Endothelial cell (in vitro differentiated cells): ENCODE measurements at regions not wholly inside any gene's neighbourhood (a gene's known extent, or its start where the extent isn't known, plus 50 kb on each side); places are given as distances from the start of the nearest gene placed in this dataset.

Experiments
- DNase-seq: peaks from one replicate; pipeline ENCODE4 v3.0.0; 2021; ENCODE audit warnings: low spot score
- H3K27ac Mint-ChIP-seq: one replicate; pipeline ENCODE4 v1.8.0; 2021; ENCODE audit warnings: mixed read lengths, inconsistent platforms; ENCODE audit not compliant: unreplicated experiment
- H3K27me3 Mint-ChIP-seq: one replicate; pipeline ENCODE4 v1.8.0; 2021; ENCODE audit warnings: mild to moderate bottlenecking, moderate library complexity, mixed read lengths, inconsistent platforms; ENCODE audit not compliant: unreplicated experiment
- H3K36me3 Mint-ChIP-seq: one replicate; pipeline ENCODE4 v1.8.0; 2021; ENCODE audit warnings: mild to moderate bottlenecking, low read depth, mixed read lengths, inconsistent platforms; ENCODE audit not compliant: unreplicated experiment
- H3K4me1 Mint-ChIP-seq: one replicate; pipeline ENCODE4 v1.8.0; 2021; ENCODE audit warnings: mild to moderate bottlenecking, mixed read lengths, inconsistent platforms; ENCODE audit not compliant: unreplicated experiment
- H3K4me3 Mint-ChIP-seq: one replicate; pipeline ENCODE4 v1.8.0; 2021; ENCODE audit warnings: mild to moderate bottlenecking, mixed read lengths, inconsistent platforms; ENCODE audit not compliant: unreplicated experiment
- H3K9me3 Mint-ChIP-seq: one replicate; pipeline ENCODE4 v1.8.0; 2021; ENCODE audit warnings: mixed read lengths, inconsistent platforms; ENCODE audit not compliant: unreplicated experiment
- CTCF ChIP-seq: fragments of 200-600 bp; sonication (generic); IDR thresholded peaks from one replicate; pipeline ENCODE4 v1.5.0; 2021; ENCODE audit warnings: antibody characterized with exemption; ENCODE audit not compliant: unreplicated experiment

- no peak overlapping the region for H3K27ac Mint-ChIP-seq
- TF ChIP-seq CTCF = no peak
- DNase-seq = no peak
- H3K4me1 Mint-ChIP-seq = peaks cover 26% of the 10 kb centered on the region
- no peaks in the 10 kb centered on the region for H3K36me3 Mint-ChIP-seq
- H3K27me3 Mint-ChIP-seq = peaks cover 2% of the 10 kb centered on the region
- no peak overlapping the region for H3K4me3 Mint-ChIP-seq
- no peaks in the 10 kb centered on the region for H3K9me3 Mint-ChIP-seq
These were observed 529.7 kb upstream of the ZNF608 start for GRCh38 chr5:125276096-125276495.

- H3K4me1 Mint-ChIP-seq = peaks cover 18% of the 10 kb centered on the region
These were observed 531.2 kb upstream of the ZNF608 start for GRCh38 chr5:125277494-125278154.

GRCh38 chr5:125278711-125279110 lies 532.3 kb upstream of the ZNF608 start:
- no peaks in the 10 kb centered on the region for H3K9me3 Mint-ChIP-seq
- no peak overlapping the region for H3K4me3 Mint-ChIP-seq
- peaks cover 2% of the 10 kb centered on the region for H3K27me3 Mint-ChIP-seq
- H3K36me3 Mint-ChIP-seq = no peaks in the 10 kb centered on the region
- DNase-seq = no peak
- H3K27ac Mint-ChIP-seq = no peak overlapping the region
- TF ChIP-seq CTCF = no peak
- peaks cover 12% of the 10 kb centered on the region for H3K4me1 Mint-ChIP-seq

More at GRCh38 chr5:125277494-125278154, 531.2 kb upstream of the ZNF608 start:
- no peak overlapping the region for H3K27ac Mint-ChIP-seq
- no peak for DNase-seq
- no peaks in the 10 kb centered on the region for H3K36me3 Mint-ChIP-seq
- H3K4me3 Mint-ChIP-seq = no peak overlapping the region
- peaks cover 2% of the 10 kb centered on the region for H3K27me3 Mint-ChIP-seq
- H3K9me3 Mint-ChIP-seq = no peaks in the 10 kb centered on the region
- no peak for TF ChIP-seq CTCF

- Mint-ChIP-seq H3K4me1 (no peaks in the 10 kb centered on the region), H3K4me3 (no peak overlapping the region), H3K27ac (no peak overlapping the region), H3K36me3 (no peaks in the 10 kb centered on the region), H3K9me3 (no peaks in the 10 kb centered on the region), H3K27me3 (no peaks in the 10 kb centered on the region)
- no peak for TF ChIP-seq CTCF
- no peak for DNase-seq
These were observed 535.2 kb upstream of the ZNF608 start for GRCh38 chr5:125281667-125282066.

GRCh38 chr5:125283372-125283771 lies 536.9 kb upstream of the ZNF608 start:
- no peak for TF ChIP-seq CTCF
- H3K9me3 Mint-ChIP-seq = no peaks in the 10 kb centered on the region
- no peak for DNase-seq
- H3K4me3 Mint-ChIP-seq = no peak overlapping the region
- H3K27me3 Mint-ChIP-seq = no peaks in the 10 kb centered on the region
- no peaks in the 10 kb centered on the region for H3K4me1 Mint-ChIP-seq
- H3K27ac Mint-ChIP-seq = no peak overlapping the region
- no peaks in the 10 kb centered on the region for H3K36me3 Mint-ChIP-seq
